ENCODE measurements at regions not wholly inside any gene's neighbourhood (a gene's known extent, or its start where the extent isn't known, plus 50 kb on each side); places are given as distances from the start of the nearest gene placed in this dataset.

- TF ChIP-seq CTCF (IDR thresholded peaks at IDR 0.05; ENCODE audit: low read length) = no peak
- no peak for TF ChIP-seq EZH2 (optimal IDR thresholded peaks at IDR 0.05; ENCODE audit: low read depth, low read length)
- no peak for TF ChIP-seq EZH2phosphoT487 (IDR thresholded peaks at IDR 0.05; ENCODE audit: low read length)
- DNase-seq = no peak
- Histone ChIP-seq H3K36me3 (replicated peaks; ENCODE audit: insufficient read depth, low read length) (no peaks in the 10 kb centered on the region), H4K20me1 (ENCODE audit: insufficient read depth, low read length) (no peaks in the 10 kb centered on the region), H3K9me3 (replicated peaks; ENCODE audit: insufficient read depth, low read length) (no peaks in the 10 kb centered on the region), H3K4me2 (ENCODE audit: low read depth, low read length) (no peak overlapping the region), H2AFZ (ENCODE audit: low read length) (no peak overlapping the region), H3K4me1 (ENCODE audit: low read length) (no peaks in the 10 kb centered on the region), H3K4me3 (ENCODE audit: low read length) (no peak overlapping the region), H3K9me2 (replicated peaks; ENCODE audit: insufficient read depth, low read length) (no peaks in the 10 kb centered on the region), H3F3A (ENCODE audit: insufficient read depth, low read length) (no peaks in the 10 kb centered on the region), H3K79me2 (ENCODE audit: low read length) (no peaks in the 10 kb centered on the region), H3K27ac (ENCODE audit: low read length) (no peak overlapping the region), H3K9ac (ENCODE audit: low read length) (no peak overlapping the region), H3K27me3 (replicated peaks; ENCODE audit: insufficient read depth, low read length) (no peaks in the 10 kb centered on the region)
Observed at GRCh38 chr6:165962366-165962765, 205.3 kb downstream of the TBXT start.

DNA sequence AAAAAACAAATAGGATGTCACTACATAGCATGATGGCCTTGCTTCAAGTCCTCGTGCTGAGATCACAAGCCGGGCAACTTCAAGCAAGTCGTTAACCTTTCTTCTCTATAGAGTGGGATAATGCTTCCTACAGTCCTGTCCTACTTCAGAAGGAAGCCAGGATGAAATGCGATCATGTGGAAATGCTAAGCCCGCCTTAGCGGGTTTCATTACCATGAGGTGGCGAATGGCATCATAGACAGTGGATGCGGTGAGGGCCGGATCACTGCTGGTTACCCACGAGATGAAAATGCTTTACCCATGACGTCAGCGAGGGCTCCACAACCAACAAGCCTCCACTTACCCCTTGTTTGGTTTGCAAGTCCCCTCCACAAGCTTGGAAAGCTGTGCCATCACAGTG lies 206.4 kb downstream of the TBXT start:
- TF ChIP-seq EZH2phosphoT487 (IDR thresholded peaks at IDR 0.05; ENCODE audit: low read length) = no peak
- TF ChIP-seq EZH2 (optimal IDR thresholded peaks at IDR 0.05; ENCODE audit: low read depth, low read length) = no peak
- TF ChIP-seq CTCF (IDR thresholded peaks at IDR 0.05; ENCODE audit: low read length) = no peak
- H2AFZ ChIP-seq (ENCODE audit: low read length) = no peak overlapping the region
- no peak for DNase-seq
- no peaks in the 10 kb centered on the region for H3K79me2 ChIP-seq (ENCODE audit: low read length)
- H4K20me1 ChIP-seq (ENCODE audit: insufficient read depth, low read length) = no peaks in the 10 kb centered on the region
- no peak overlapping the region for H3K4me2 ChIP-seq (ENCODE audit: low read depth, low read length)
- H3F3A ChIP-seq (ENCODE audit: insufficient read depth, low read length) = no peaks in the 10 kb centered on the region
- H3K36me3 ChIP-seq (replicated peaks; ENCODE audit: insufficient read depth, low read length) = no peaks in the 10 kb centered on the region
- H3K4me3 ChIP-seq (ENCODE audit: low read length) = no peak overlapping the region
- no peaks in the 10 kb centered on the region for H3K27me3 ChIP-seq (replicated peaks; ENCODE audit: insufficient read depth, low read length)
- no peaks in the 10 kb centered on the region for H3K9me3 ChIP-seq (replicated peaks; ENCODE audit: insufficient read depth, low read length)
- H3K9ac ChIP-seq (ENCODE audit: low read length) = no peak overlapping the region
- no peaks in the 10 kb centered on the region for H3K9me2 ChIP-seq (replicated peaks; ENCODE audit: insufficient read depth, low read length)
- no peak overlapping the region for H3K27ac ChIP-seq (ENCODE audit: low read length)
- no peaks in the 10 kb centered on the region for H3K4me1 ChIP-seq (ENCODE audit: low read length)

GRCh38 chr6:165960695-165961094 lies 207.0 kb downstream of the TBXT start:
- DNase-seq = no peak
- no peaks in the 10 kb centered on the region for H3K79me2 ChIP-seq (ENCODE audit: low read length)

More at GRCh38 chr6:165960695-165961094, 207.0 kb downstream of the TBXT start:
- Histone ChIP-seq H3K9ac (ENCODE audit: low read length) (no peak overlapping the region), H3K27me3 (replicated peaks; ENCODE audit: insufficient read depth, low read length) (no peaks in the 10 kb centered on the region), H3K9me2 (replicated peaks; ENCODE audit: insufficient read depth, low read length) (no peaks in the 10 kb centered on the region), H4K20me1 (ENCODE audit: insufficient read depth, low read length) (no peaks in the 10 kb centered on the region), H2AFZ (ENCODE audit: low read length) (no peak overlapping the region), H3K27ac (ENCODE audit: low read length) (no peak overlapping the region), H3K9me3 (replicated peaks; ENCODE audit: insufficient read depth, low read length) (no peaks in the 10 kb centered on the region), H3K4me2 (ENCODE audit: low read depth, low read length) (no peak overlapping the region), H3F3A (ENCODE audit: insufficient read depth, low read length) (no peaks in the 10 kb centered on the region), H3K4me3 (ENCODE audit: low read length) (no peak overlapping the region), H3K36me3 (replicated peaks; ENCODE audit: insufficient read depth, low read length) (no peaks in the 10 kb centered on the region), H3K4me1 (ENCODE audit: low read length) (no peaks in the 10 kb centered on the region)
- no peak for TF ChIP-seq EZH2 (optimal IDR thresholded peaks at IDR 0.05; ENCODE audit: low read depth, low read length)
- TF ChIP-seq EZH2phosphoT487 (IDR thresholded peaks at IDR 0.05; ENCODE audit: low read length) = no peak
- no peak for TF ChIP-seq CTCF (IDR thresholded peaks at IDR 0.05; ENCODE audit: low read length)

Measured in MM.1S (cell line).